Chondrocyte (in vitro differentiated cells): ENCODE measurements at regions not wholly inside any gene's neighbourhood (a gene's known extent, or its start where the extent isn't known, plus 50 kb on each side); places are given as distances from the start of the nearest gene placed in this dataset.

Experiments
- DNase-seq: peaks from one replicate; pipeline ENCODE4 v3.0.0; 2021; ENCODE audit warnings: mixed read lengths, low spot score
- H3K27ac Mint-ChIP-seq: one replicate; pipeline ENCODE4 v1.8.0; 2021; ENCODE audit warnings: mild to moderate bottlenecking, moderate library complexity, mixed read lengths; ENCODE audit not compliant: unreplicated experiment
- H3K27me3 Mint-ChIP-seq: 2 replicates; pipeline ENCODE4 v1.8.0; 2021; ENCODE audit warnings: low read depth, mixed read lengths
- H3K36me3 Mint-ChIP-seq: 2 replicates; pipeline ENCODE4 v1.8.0; 2021; ENCODE audit warnings: low read depth, mixed read lengths
- H3K4me1 Mint-ChIP-seq: 2 replicates; pipeline ENCODE4 v1.8.0; 2021; ENCODE audit warnings: low read depth, mild to moderate bottlenecking, mixed read lengths
- H3K4me3 Mint-ChIP-seq: one replicate; pipeline ENCODE4 v1.8.0; 2021; ENCODE audit warnings: mild to moderate bottlenecking, moderate library complexity, mixed read lengths; ENCODE audit not compliant: unreplicated experiment
- H3K9me3 Mint-ChIP-seq: 2 replicates; pipeline ENCODE4 v1.8.0; 2021; ENCODE audit warnings: low read depth, mixed read lengths
- CTCF ChIP-seq: fragments of 200-600 bp; sonication (generic); IDR thresholded peaks from 2 replicates; pipeline ENCODE4 v1.5.0; 2021; ENCODE audit warnings: antibody characterized with exemption, mild to moderate bottlenecking, moderate library complexity

- TF ChIP-seq CTCF = no peak
- Mint-ChIP-seq H3K36me3 (no peaks in the 10 kb centered on the region), H3K4me3 (no peak overlapping the region), H3K27ac (no peak overlapping the region), H3K27me3 (no peaks in the 10 kb centered on the region), H3K4me1 (peaks cover 27% of the 10 kb centered on the region), H3K9me3 (peaks cover 3% of the 10 kb centered on the region)
- DNase-seq = no peak
Observed at GRCh38 chr12:124694846-124695497, 127.6 kb upstream of the NCOR2 start.

- Mint-ChIP-seq H3K36me3 (no peaks in the 10 kb centered on the region), H3K27me3 (no peaks in the 10 kb centered on the region), H3K27ac (no peak overlapping the region), H3K4me1 (peaks cover 23% of the 10 kb centered on the region), H3K4me3 (no peak overlapping the region), H3K9me3 (peaks cover 3% of the 10 kb centered on the region)
- TF ChIP-seq CTCF = no peak
- DNase-seq = no peak
Observed at GRCh38 chr12:124694250-124694649, 126.8 kb upstream of the NCOR2 start.

DNA sequence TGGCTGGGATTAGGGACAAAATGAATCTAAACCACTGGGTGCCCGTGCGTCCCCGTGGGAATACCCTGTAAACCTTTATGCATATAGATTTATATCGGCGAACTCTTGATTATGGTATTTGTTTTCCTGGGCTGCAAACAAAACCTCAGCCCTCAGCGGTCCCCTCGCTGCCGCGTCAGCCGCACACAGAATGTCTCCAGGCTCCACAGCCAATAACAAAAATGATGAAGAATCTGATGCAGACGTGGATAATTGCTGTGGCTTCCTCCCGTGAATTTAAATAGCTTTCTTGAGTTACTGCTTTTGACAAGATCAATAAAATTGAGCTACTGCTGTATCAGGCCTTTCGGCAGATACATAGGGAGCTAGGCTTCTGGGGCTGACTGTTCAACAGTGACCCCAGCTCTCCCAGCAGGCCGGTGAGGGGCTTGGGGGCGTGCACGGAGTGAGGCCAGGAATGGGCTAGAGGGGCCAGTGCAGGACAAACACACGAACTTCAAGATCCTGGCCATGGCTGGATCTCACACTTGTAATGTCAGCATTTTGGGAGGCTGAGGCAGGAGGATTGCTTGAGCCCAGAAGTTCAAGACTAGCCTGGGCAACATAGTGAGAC, 125.8 kb upstream of the NCOR2 start:
- DNase-seq = no peak
- Mint-ChIP-seq H3K9me3 (peaks cover 3% of the 10 kb centered on the region), H3K27ac (no peak overlapping the region), H3K36me3 (no peaks in the 10 kb centered on the region), H3K27me3 (no peaks in the 10 kb centered on the region), H3K4me3 (no peak overlapping the region), H3K4me1 (peaks cover 18% of the 10 kb centered on the region)
- TF ChIP-seq CTCF = no peak

- H3K9me3 Mint-ChIP-seq = peaks cover 3% of the 10 kb centered on the region
- H3K4me1 Mint-ChIP-seq = peaks cover 20% of the 10 kb centered on the region
- no peak for TF ChIP-seq CTCF
- no peak overlapping the region for H3K27ac Mint-ChIP-seq
- no peaks in the 10 kb centered on the region for H3K27me3 Mint-ChIP-seq
- no peak for DNase-seq
- H3K36me3 Mint-ChIP-seq = no peaks in the 10 kb centered on the region
- no peak overlapping the region for H3K4me3 Mint-ChIP-seq
Observed at GRCh38 chr12:124692443-124692842, 125.0 kb upstream of the NCOR2 start.

DNA sequence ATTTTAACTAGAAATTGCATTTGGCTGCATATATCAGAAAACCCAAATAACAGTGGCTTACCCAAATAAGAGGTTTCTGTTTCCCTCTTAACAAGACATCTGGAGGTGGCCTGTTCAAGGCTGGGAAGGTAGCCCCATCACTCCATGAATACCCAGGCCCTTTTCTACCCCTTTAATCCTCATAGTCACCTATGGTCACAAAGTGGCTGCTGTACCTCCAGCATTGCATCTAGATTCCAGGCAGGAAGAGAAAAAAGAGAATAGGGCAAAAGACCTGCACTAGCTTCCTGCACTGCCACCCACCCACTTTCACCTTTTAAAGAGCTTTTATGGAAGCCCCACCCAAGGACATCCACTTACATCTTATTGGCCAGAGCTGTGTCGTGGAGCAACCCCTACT, 124.0 kb upstream of the NCOR2 start:
- Mint-ChIP-seq H3K9me3 (peaks cover 3% of the 10 kb centered on the region), H3K27ac (no peak overlapping the region), H3K4me1 (peaks cover 22% of the 10 kb centered on the region), H3K4me3 (no peak overlapping the region), H3K36me3 (no peaks in the 10 kb centered on the region), H3K27me3 (no peaks in the 10 kb centered on the region)
- no peak for TF ChIP-seq CTCF
- DNase-seq = no peak
